ENCODE measurements at regions not wholly inside any gene's neighbourhood (a gene's known extent, or its start where the extent isn't known, plus 50 kb on each side); places are given as distances from the start of the nearest gene placed in this dataset.

- no peak for DNase-seq (ENCODE audit: low read depth)
These were observed 76.0 kb downstream of the FAM124B start for GRCh38 chr2:224325941-224326340.

GRCh38 chr2:224324604-224325003 is 77.3 kb downstream of the FAM124B start:
- no peak for DNase-seq (ENCODE audit: low read depth)

- DNase-seq (ENCODE audit: low read depth) = no peak
These were observed 81.2 kb downstream of the FAM124B start for GRCh38 chr2:224320660-224321059.

- DNase-seq (ENCODE audit: low read depth) = no peak
These were observed 82.2 kb downstream of the FAM124B start for GRCh38 chr2:224319750-224320149.

GRCh38 chr2:224312741-224313140 is 89.2 kb downstream of the FAM124B start:
- DNase-seq (ENCODE audit: low read depth) = no peak

- DNase-seq (ENCODE audit: low read depth) = no peak
These were observed 90.8 kb downstream of the FAM124B start for GRCh38 chr2:224310943-224311625.

- DNase-seq (ENCODE audit: low read depth) = no peak
These were observed 92.7 kb downstream of the FAM124B start for GRCh38 chr2:224309176-224309575.

- no peak for DNase-seq (ENCODE audit: low read depth)
These were observed 93.5 kb downstream of the FAM124B start for GRCh38 chr2:224308272-224308911.

- DNase-seq (ENCODE audit: low read depth) = no peak
These were observed 99.0 kb downstream of the FAM124B start for GRCh38 chr2:224302952-224303351.

GRCh38 chr2:224293976-224294375 is 107.9 kb downstream of the FAM124B start:
- no peak for DNase-seq (ENCODE audit: low read depth)

- DNase-seq (ENCODE audit: low read depth) = no peak
These were observed 114.4 kb downstream of the FAM124B start for GRCh38 chr2:224287531-224287930.

- DNase-seq (ENCODE audit: low read depth) = no peak
These were observed 115.0 kb downstream of the FAM124B start for GRCh38 chr2:224286923-224287322.

- DNase-seq (ENCODE audit: low read depth) = peak; percentile 29
These were observed 117.6 kb downstream of the FAM124B start for GRCh38 chr2:224284134-224284946.

- DNase-seq (ENCODE audit: low read depth) = no peak
These were observed 118.4 kb downstream of the FAM124B start for GRCh38 chr2:224283466-224283965.

GRCh38 chr2:224281374-224281773 is 120.5 kb downstream of the FAM124B start:
- DNase-seq (ENCODE audit: low read depth) = no peak

- no peak for DNase-seq (ENCODE audit: low read depth)
These were observed 123.4 kb downstream of the FAM124B start for GRCh38 chr2:224278531-224278930.

GRCh38 chr2:224276251-224276650 is 125.7 kb downstream of the FAM124B start:
- DNase-seq (ENCODE audit: low read depth) = no peak

- no peak for DNase-seq (ENCODE audit: low read depth)
These were observed 129.5 kb downstream of the FAM124B start for GRCh38 chr2:224272237-224272910.

- DNase-seq (ENCODE audit: low read depth) = no peak
These were observed 130.2 kb downstream of the FAM124B start for GRCh38 chr2:224271617-224272236.

- DNase-seq (ENCODE audit: low read depth) = peak; percentile 53
These were observed 133.5 kb downstream of the FAM124B start for GRCh38 chr2:224268441-224268840.

GRCh38 chr2:224264259-224264658 is 137.6 kb downstream of the FAM124B start:
- no peak for DNase-seq (ENCODE audit: low read depth)

- peak; percentile 36 for DNase-seq (ENCODE audit: low read depth)
These were observed 138.3 kb downstream of the FAM124B start for GRCh38 chr2:224263571-224264043.
